Hippocampal formation (tissue), 2 donors: ENCODE measurements at regions not wholly inside any gene's neighbourhood (a gene's known extent, or its start where the extent isn't known, plus 50 kb on each side); places are given as distances from the start of the nearest gene placed in this dataset.
"Not testable (repeated sequence)": the region's sequence is repeated elsewhere in the genome, so short reads cannot be mapped to it uniquely, and the experiment has no call there.

ENCODE experiments used
- DNase-seq, 2 donors: peaks; one replicate each; lab custom pipeline; 2025; lab: John Stamatoyannopoulos, UW

DNA sequence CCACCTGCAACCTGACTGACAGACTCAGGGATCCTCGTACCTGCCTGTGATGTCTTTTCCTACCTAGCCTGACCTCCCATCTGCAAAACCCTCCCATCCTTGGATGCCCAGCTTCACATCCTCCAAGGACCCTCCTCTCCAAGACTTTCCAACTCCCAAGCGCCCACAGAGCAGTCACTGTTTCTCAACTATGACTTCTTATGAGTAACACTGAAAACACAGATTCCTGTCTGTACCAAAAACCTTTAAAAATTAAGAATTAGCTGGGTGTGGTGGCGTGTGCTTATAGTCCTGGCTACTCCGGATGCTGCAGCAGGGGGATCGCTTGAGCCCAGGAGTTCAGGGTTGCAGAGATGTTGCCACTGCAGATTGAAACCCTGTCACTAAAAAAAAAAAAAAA is 181.9 kb downstream of the PSMG1 start:
- no peak for DNase-seq

- DNase-seq, result no peak
Measured at GRCh38 chr21:39000496-39000895, 182.8 kb downstream of the PSMG1 start.

DNA sequence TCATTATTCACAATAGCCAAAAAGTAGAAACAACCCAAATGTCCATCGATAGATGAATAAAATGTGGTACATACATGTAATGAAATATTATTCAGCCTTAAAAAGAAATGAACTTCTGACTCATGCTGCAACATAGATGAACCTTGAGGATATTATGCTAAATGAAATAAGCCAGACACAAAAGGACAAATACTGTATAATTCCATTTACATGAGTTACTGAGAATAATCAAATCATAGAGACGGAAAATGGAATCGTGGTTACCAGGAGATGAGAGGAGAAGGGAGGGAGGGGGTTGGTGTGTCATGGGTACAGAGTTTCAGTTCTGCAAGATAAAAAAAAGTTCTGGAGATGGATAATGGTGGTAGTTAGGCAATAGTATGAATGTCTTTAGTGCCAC is 184.1 kb downstream of the PSMG1 start:
- DNase-seq, result no peak

DNA sequence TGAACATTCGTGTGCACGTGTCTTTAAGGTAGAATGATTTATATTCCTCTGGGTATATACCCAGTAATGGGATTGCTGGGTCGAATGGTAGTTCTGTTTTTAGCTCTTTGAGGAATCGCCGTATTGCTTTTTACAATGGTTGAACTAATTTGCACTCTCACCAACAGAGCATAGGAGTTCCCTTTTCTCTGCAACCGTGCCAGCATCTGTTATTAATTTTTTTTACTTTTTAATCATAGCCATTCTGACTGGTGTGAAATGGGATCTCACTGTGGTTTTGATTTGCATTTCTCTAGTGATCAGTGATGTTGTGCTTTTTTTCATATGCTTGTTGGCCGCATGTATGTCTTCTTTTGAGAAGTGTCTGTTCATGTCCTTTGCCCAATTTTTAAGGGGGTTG is 185.0 kb downstream of the PSMG1 start:
- DNase-seq, result not testable (repeated sequence)

DNA sequence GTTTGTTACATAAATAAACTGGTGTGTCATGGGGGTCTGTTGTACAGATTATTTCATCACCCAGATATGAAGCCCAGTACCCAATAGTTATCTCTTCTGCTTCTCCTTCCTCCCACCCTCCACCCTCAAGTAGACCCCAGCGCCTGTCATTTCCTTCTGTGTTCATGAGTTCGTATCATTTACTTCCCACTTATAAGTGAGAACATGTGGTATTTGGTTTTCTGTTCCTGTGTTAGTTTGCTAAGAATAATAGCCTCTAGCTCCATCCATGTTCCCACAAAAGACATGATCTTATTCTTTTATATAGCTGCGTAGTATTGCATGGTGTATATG is 185.4 kb downstream of the PSMG1 start:
- not testable (repeated sequence) for DNase-seq

GRCh38 chr21:38997051-38997842 is 186.0 kb downstream of the PSMG1 start:
- DNase-seq, result no peak

GRCh38 chr21:38996355-38996754 is 186.9 kb downstream of the PSMG1 start:
- DNase-seq, result no peak

GRCh38 chr21:38995731-38996130 is 187.5 kb downstream of the PSMG1 start:
- DNase-seq, result no peak

- no peak for DNase-seq
Measured at GRCh38 chr21:38995071-38995669, 188.1 kb downstream of the PSMG1 start.

DNA sequence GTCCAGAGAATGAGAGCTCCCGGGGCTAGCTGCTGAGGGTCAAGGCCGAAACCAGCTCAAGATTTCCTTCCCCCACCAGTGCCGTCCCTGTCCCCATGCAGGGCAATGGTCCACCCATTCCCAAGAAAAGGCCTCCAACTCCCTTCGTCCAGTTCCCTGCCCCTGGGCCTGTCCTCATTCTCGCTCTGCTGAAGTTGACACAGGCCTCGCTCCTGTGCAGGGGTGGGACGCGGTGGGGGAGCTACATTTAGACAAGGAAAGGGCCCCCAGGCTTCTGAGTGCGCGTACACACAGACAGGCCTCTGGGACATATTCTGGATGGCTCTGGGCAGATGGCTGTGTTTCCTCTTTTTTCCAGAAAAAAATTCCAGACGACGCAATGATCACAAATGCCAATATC is 188.3 kb downstream of the ETS2 start:
- DNase-seq, result no peak

DNA sequence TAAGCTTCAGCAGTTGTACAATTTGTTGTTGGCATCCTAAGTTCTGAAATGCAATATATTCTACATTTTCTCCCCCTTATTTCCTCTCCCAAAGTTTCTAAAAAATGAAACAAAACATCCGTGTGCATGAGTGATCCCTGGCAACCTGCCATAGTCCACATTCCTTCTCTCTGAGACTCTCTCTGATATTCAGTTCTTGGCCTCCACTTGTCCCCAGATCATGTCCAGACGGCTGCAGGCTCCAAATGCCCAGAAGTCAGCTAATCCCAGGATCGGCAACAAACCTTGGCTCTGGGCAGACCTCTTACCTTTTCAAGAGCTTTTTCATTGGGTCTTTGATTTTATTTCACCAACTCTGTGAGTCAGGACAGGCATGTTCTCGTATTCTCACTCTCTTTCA is 187.8 kb downstream of the ETS2 start:
- DNase-seq, result no peak

GRCh38 chr21:38992737-38993136 is 187.0 kb downstream of the ETS2 start:
- no peak for DNase-seq

DNA sequence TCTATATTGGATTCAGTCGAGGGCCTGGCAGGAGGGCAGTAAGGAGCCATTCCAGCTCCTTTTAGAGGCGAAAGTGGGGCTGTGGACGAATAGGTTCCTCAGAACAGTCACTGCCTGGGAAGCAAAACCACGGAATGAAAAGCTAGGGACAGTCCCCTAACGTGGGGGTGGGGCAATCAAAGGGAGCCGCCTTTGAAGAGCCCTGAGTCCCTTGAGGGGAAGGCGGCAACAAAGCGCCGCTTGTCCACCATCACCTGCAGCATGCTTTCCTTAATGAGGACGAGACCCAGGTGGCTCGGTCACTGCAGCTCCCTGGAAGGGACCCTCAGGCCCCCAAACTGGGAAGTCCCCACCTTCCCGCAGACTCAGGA is 184.7 kb downstream of the ETS2 start:
- DNase-seq, result no peak

GRCh38 chr21:38989745-38990423 is 184.2 kb downstream of the ETS2 start:
- DNase-seq, result no peak

GRCh38 chr21:38989379-38989744 is 183.6 kb downstream of the ETS2 start:
- no peak for DNase-seq

- DNase-seq, result no peak
Measured at GRCh38 chr21:38988509-38989378, 183.0 kb downstream of the ETS2 start.

- DNase-seq, result no peak
Measured at GRCh38 chr21:38987633-38988508, 182.1 kb downstream of the ETS2 start.

DNA sequence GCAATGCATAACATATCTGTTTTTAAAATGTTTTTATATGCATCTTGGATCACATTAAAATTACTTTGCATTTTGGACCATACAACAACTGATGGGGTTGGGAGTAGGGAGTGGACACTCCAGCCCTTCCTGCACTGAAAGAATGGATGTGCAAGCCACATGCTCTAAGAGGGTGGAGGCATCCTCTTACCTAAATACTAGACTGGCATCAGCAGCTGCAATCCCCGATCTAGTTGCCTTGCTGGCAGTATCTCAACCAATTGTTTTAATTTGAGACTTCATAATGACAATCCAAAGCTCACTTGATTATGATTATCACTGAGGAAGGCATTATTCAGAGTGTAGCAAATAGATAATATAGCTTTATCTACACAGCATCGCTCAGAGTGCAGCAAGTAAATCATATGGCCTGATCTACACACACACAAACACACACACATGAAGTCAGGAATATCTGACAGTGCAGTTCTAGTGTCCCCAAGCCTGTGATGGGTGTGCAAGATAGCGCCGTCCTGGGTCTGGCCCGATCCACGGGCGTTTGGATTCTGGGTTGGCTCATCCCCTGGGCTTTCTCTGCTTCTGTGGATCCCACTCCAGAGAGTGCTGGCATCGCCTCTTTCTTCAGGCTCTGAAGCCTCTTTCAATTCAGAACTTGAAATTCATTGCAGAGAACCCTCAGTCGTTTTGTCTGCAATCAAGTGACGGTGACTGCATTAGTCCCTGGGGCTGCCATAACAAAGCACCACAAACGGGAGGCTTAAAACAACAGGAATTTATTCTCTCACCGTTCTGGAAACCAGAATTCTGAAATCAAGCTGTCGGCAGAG is 181.3 kb downstream of the ETS2 start:
- DNase-seq, result no peak

DNA sequence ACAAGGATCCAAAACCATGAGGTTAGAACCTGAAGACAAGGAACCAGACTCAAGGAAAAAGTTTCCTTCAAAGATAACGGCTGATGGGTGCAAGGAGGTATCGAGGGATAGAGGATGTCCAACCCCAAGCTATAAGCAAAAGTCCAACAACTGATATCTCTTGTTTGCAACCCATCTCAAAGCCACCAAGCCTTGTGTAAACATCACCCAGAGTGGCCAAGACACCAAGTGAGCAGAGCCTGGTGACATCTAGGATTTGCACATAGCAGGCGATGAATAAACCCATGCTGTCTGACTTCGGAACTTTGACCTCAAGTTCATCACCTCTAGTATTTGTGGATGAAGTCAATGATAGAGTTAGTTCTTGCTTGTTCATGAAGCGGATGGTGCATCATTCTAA is 180.7 kb downstream of the ETS2 start:
- no peak for DNase-seq

GRCh38 chr21:38985568-38986378 is 180.0 kb downstream of the ETS2 start:
- DNase-seq, result no peak
